GM12878 (cell line): ENCODE measurements at regions not wholly inside any gene's neighbourhood (a gene's known extent, or its start where the extent isn't known, plus 50 kb on each side); places are given as distances from the start of the nearest gene placed in this dataset.

Experiments
- ATAC-seq: fragments of 200-7000 bp; cut with Tn5 transposase; 3 replicates; pipeline ENCODE4 v1.9.1; 2020; ENCODE audit warnings: mild to moderate bottlenecking, moderate library complexity
- BruUV-seq: library from RNA; stranded (reverse); fragments of 400-500 nt; replicated peaks from 2 replicates; lab custom pipeline; 2021; lab: Mats Ljungman, UMichigan
- CTCF ChIA-PET: fragments of 300-600 bp; sonication (Branson Sonifier 250); formaldehyde crosslinking; extraction: SDS; loops from one replicate; lab custom pipeline; 2021; ENCODE audit warnings: inconsistent platforms; lab: Yijun Ruan, JAX
- POLR2A ChIA-PET: fragments of 350-600 bp; formaldehyde crosslinking; extraction: SDS; loops from one replicate; lab custom pipeline; 2021; ENCODE audit warnings: inconsistent platforms; lab: Charles Lee
- RAD21 ChIA-PET: fragments of 300-600 bp; sonication (Branson Sonifier 250); formaldehyde crosslinking; loops from one replicate; lab custom pipeline; 2023; ENCODE audit warnings: antibody characterized with exemption; ENCODE audit not compliant: unreplicated experiment; lab: Charles Lee
- SMC1A ChIA-PET: fragments of 300-600 bp; sonication (Branson Sonifier 250); formaldehyde crosslinking; loops from one replicate; lab custom pipeline; 2023; ENCODE audit not compliant: unreplicated experiment, uncharacterized antibody; lab: Charles Lee
- DNase-seq: peaks from one replicate; pipeline ENCODE4 v3.0.0-alpha.2; 2011; ENCODE audit warnings: low read depth, low spot score
- FAIRE-seq: peaks from 3 replicates; lab custom pipeline; 2011; peaks lifted over from hg19 to GRCh38; lab: Jason Lieb, UNC
- H2AFZ ChIP-seq: 2 replicates; pipeline ENCODE4 v1.6.0; 2011; ENCODE audit warnings: low read depth, low read length, control low read depth; ENCODE audit not compliant: control insufficient read depth
- H3K27ac ChIP-seq: 2 replicates; pipeline ENCODE4 v1.5.1; 2011; ENCODE audit warnings: control low read depth; ENCODE audit not compliant: control insufficient read depth, insufficient read depth
- H3K27me3 ChIP-seq, 2 experiments: replicated peaks in 1 of 2; 2 replicates each; pipeline versions ENCODE4 v1.6.0 to v1.6.1; 2011; ENCODE audit warnings: low read length in 1 of 2; ENCODE audit not compliant: control insufficient read depth in 2 of 2, insufficient read depth in 2 of 2
- H3K36me3 ChIP-seq, 2 experiments: 2 replicates each; pipeline ENCODE4 v1.5.1; 2011; ENCODE audit warnings: low read length in 1 of 2; ENCODE audit not compliant: control insufficient read depth in 2 of 2, insufficient read depth in 2 of 2
- H3K4me1 ChIP-seq: 2 replicates; pipeline ENCODE4 v1.6.1; 2011; ENCODE audit warnings: mild to moderate bottlenecking, low read length, moderate library complexity, mixed read lengths; ENCODE audit not compliant: control insufficient read depth, insufficient read depth
- H3K4me2 ChIP-seq: 2 replicates; pipeline ENCODE4 v1.6.0; 2011; ENCODE audit warnings: control low read depth; ENCODE audit not compliant: control insufficient read depth, insufficient read depth
- H3K4me3 ChIP-seq: fragments of 200-600 bp; sonication (generic); 2 replicates; pipeline ENCODE4 v1.5.1; 2016
- H3K79me2 ChIP-seq: 2 replicates; pipeline ENCODE4 v1.6.0; 2011; ENCODE audit warnings: low read length; ENCODE audit not compliant: control insufficient read depth, insufficient read depth
- H3K9ac ChIP-seq: 2 replicates; pipeline ENCODE4 v1.8.0; 2011; ENCODE audit warnings: low read length, control low read depth, mixed read lengths; ENCODE audit not compliant: control insufficient read depth, insufficient read depth
- H3K9me3 ChIP-seq: replicated peaks from 3 replicates; pipeline ENCODE4 v1.5.1; 2011; ENCODE audit warnings: mild to moderate bottlenecking, low read length; ENCODE audit not compliant: control insufficient read depth, insufficient read depth
- H4K20me1 ChIP-seq: 2 replicates; pipeline ENCODE4 v1.6.0; 2011; ENCODE audit not compliant: control insufficient read depth, insufficient read depth
- ASH2L ChIP-seq: fragments of 300-600, 200-600 bp; sonication (generic); IDR thresholded peaks from 2 replicates; pipeline ENCODE4 v1.6.1; 2017; ENCODE audit warnings: low read depth, mild to moderate bottlenecking, borderline replicate concordance
- BMI1 ChIP-seq: fragments of 450-650 bp; IDR thresholded peaks from 2 replicates; pipeline ENCODE4 v1.6.1; 2016; ENCODE audit warnings: mild to moderate bottlenecking, moderate library complexity, borderline replicate concordance
- CBX5 ChIP-seq: sonication (generic); IDR thresholded peaks from 2 replicates; pipeline ENCODE4 v1.6.1; 2016; ENCODE audit warnings: low read depth, moderate library complexity, mild to moderate bottlenecking, inconsistent platforms
- HCFC1 ChIP-seq: fragments of 150-350 bp; IDR thresholded peaks from 2 replicates; pipeline ENCODE4 v1.6.1; 2014; ENCODE audit warnings: low read length
- NBN ChIP-seq: fragments of 450-650 bp; IDR thresholded peaks from 2 replicates; pipeline ENCODE4 v1.6.1; 2016
- NFIC ChIP-seq: IDR thresholded peaks from 2 replicates; pipeline ENCODE4 v1.6.1; 2012; ENCODE audit warnings: low read depth, mild to moderate bottlenecking, inconsistent platforms, low read length, moderate library complexity
- NFXL1 ChIP-seq: fragments of 450-650 bp; IDR thresholded peaks from 2 replicates; pipeline ENCODE4 v1.6.1; 2017; ENCODE audit warnings: antibody characterized with exemption, mild to moderate bottlenecking, borderline replicate concordance
- NFYA ChIP-seq: IDR thresholded peaks from 2 replicates; pipeline ENCODE4 v1.6.1; 2011; ENCODE audit warnings: low read depth, mild to moderate bottlenecking, low read length, improper control_type of control experiment, borderline replicate concordance
- PAX5 ChIP-seq: IDR thresholded peaks from 2 replicates; pipeline ENCODE4 v1.6.1; 2011; ENCODE audit warnings: low read depth, low read length, borderline replicate concordance
- PML ChIP-seq: IDR thresholded peaks from 2 replicates; pipeline ENCODE4 v1.6.1; 2012; ENCODE audit warnings: low read length, inconsistent platforms
- RELB ChIP-seq: fragments of 450-650 bp; IDR thresholded peaks from 2 replicates; pipeline ENCODE4 v1.6.1; 2017; ENCODE audit warnings: low read depth, mild to moderate bottlenecking, moderate library complexity
- SIN3A ChIP-seq: IDR thresholded peaks from 2 replicates; pipeline ENCODE4 v1.6.1; 2012; ENCODE audit warnings: low read depth, low read length, improper control_type of control experiment
- SIX5 ChIP-seq: IDR thresholded peaks from 2 replicates; pipeline ENCODE4 v1.6.1; 2011; ENCODE audit warnings: mild to moderate bottlenecking, low read depth, low read length, moderate library complexity; ENCODE audit not compliant: severe bottlenecking
- SPI1 ChIP-seq: IDR thresholded peaks from 2 replicates; pipeline ENCODE4 v1.6.1; 2011; ENCODE audit warnings: low read depth, mild to moderate bottlenecking, low read length, moderate library complexity, borderline replicate concordance; ENCODE audit not compliant: insufficient read depth
- STAT1 ChIP-seq: fragments of 450-650 bp; conservative IDR thresholded peaks from 2 replicates; pipeline ENCODE4 v1.6.1; 2014; ENCODE audit warnings: antibody characterized with exemption, mild to moderate bottlenecking
- ZBTB4 ChIP-seq: fragments of 450-650 bp; formaldehyde crosslinking; IDR thresholded peaks from 2 replicates; pipeline ENCODE4 v1.4.0; 2022; ENCODE audit warnings: mild to moderate bottlenecking, moderate library complexity
- ZBTB40 ChIP-seq: fragments of 450-650 bp; IDR thresholded peaks from 2 replicates; pipeline ENCODE4 v1.6.1; 2016; ENCODE audit warnings: mild to moderate bottlenecking, moderate library complexity, borderline replicate concordance
- ZNF622 ChIP-seq: fragments of 450-650 bp; IDR thresholded peaks from 2 replicates; pipeline ENCODE4 v1.6.1; 2017; ENCODE audit warnings: mild to moderate bottlenecking, inconsistent platforms
- ZZZ3 ChIP-seq: IDR thresholded peaks from 2 replicates; pipeline ENCODE4 v1.6.1; 2011; ENCODE audit warnings: low read depth; ENCODE audit not compliant: control insufficient read depth, insufficient read length
- WGBS: methylation state at CpG from one replicate; pipeline ENCODE4 v1.1.6; 2016; ENCODE audit warnings: low lambda C conversion rate; ENCODE audit not compliant: insufficient replicate concordance, insufficient coverage; ENCODE audit errors: missing lambda C conversion rate; 5-methylcytosine and 5-hydroxymethylcytosine counted together
- in situ Hi-C: fragments of 300-500 bp; cut with MboI; formaldehyde crosslinking; loops from 9 replicates; pipeline ENCODE4 v1.14.3; 2018; ENCODE audit warnings: mixed read lengths
- intact Hi-C: fragments of 100-400 bp; cut with micrococcal nuclease; formaldehyde crosslinking; loops from one replicate; pipeline ENCODE4 v1.14.2; 2022; ENCODE audit not compliant: unreplicated experiment

GRCh38 chr2:180840641-180841040, 139.8 kb upstream of the UBE2E3 start:
- H3K9me3 ChIP-seq, result no peaks in the 10 kb centered on the region
- TF ChIP-seq NFIC (no peak), SPI1 (no peak), NBN (no peak), ZZZ3 (no peak), SIN3A (no peak), PML (no peak), NFYA (no peak), ZBTB40 (no peak), SIX5 (no peak), ZBTB4 (CRISPR knock-in tag) (no peak), CBX5 (no peak), ZNF622 (no peak), STAT1 (no peak), HCFC1 (no peak), ASH2L (no peak), PAX5 (no peak), RELB (no peak), NFXL1 (no peak), BMI1 (no peak)
- POLR2A ChIA-PET, result no interaction called here
- H3K4me3 ChIP-seq, result no peak overlapping the region
- no peaks in the 10 kb centered on the region for H3K79me2 ChIP-seq
- in situ Hi-C loops, result no loop called here
- H3K27ac ChIP-seq, result no peak overlapping the region
- no peaks in the 10 kb centered on the region for H3K36me3 ChIP-seq
- SMC1A ChIA-PET, result no interaction called here
- DNase-seq (no peak), ATAC-seq (no peak), FAIRE-seq (no peak)
- no peaks in the 10 kb centered on the region for H3K27me3 ChIP-seq
- CTCF ChIA-PET, result no interaction called here
- RAD21 ChIA-PET, result no interaction called here
- H3K9ac ChIP-seq, result no peak overlapping the region
- intact Hi-C loops, result no loop called here
- H2AFZ ChIP-seq, result no peak overlapping the region
- WGBS, result 78% methylated on average over 9 of the region's 9 CpGs
- no TSS peak for BruUV-seq
- no peaks in the 10 kb centered on the region for H4K20me1 ChIP-seq
- no peak overlapping the region for H3K4me2 ChIP-seq
- no peaks in the 10 kb centered on the region for H3K4me1 ChIP-seq
